Tibial nerve (tissue), 4 donors: ENCODE measurements at regions not wholly inside any gene's neighbourhood (a gene's known extent, or its start where the extent isn't known, plus 50 kb on each side); places are given as distances from the start of the nearest gene placed in this dataset.

Experiments used
- DNase-seq, 2 donors: peaks; one replicate each; pipeline ENCODE4 v3.0.0-alpha.2; 2019; ENCODE audit warnings: low spot score in 2 of 2
- H3K27ac ChIP-seq, 4 donors: fragments of 200-600 bp; sonication (generic) in 3 of 4; one replicate each; pipeline ENCODE4 v1.5.1; 2017 to 2019; ENCODE audit warnings: mild to moderate bottlenecking in 1 of 4
- H3K27me3 ChIP-seq, 2 donors: fragments of 200-600 bp; sonication (generic) in 1 of 2; one replicate each; pipeline versions ENCODE4 v1.5.1 to v1.6.0; 2017 to 2019
- H3K36me3 ChIP-seq, 3 donors: fragments of 200-600 bp; sonication (generic); one replicate each; pipeline ENCODE4 v1.5.1; 2018 to 2019
- H3K4me1 ChIP-seq, 4 donors: fragments of 200-600 bp; sonication (generic) in 3 of 4; one replicate each; pipeline ENCODE4 v1.5.1; 2017 to 2019
- H3K4me3 ChIP-seq, 4 donors: fragments of 200-600 bp; sonication (generic) in 3 of 4; one replicate each; pipeline ENCODE4 v1.5.1; 2017 to 2019; ENCODE audit warnings: mild to moderate bottlenecking in 1 of 4, moderate library complexity in 1 of 4
- H3K9me3 ChIP-seq, 4 donors: fragments of 200-600 bp; sonication (generic) in 3 of 4; one replicate each; pipeline ENCODE4 v1.5.1; 2017 to 2019
- EP300 ChIP-seq, 2 donors: sonication (generic); formaldehyde crosslinking; IDR thresholded peaks; one replicate each; pipeline ENCODE4 v1.6.1; 2017; ENCODE audit warnings: antibody characterized with exemption in 2 of 2, mild to moderate bottlenecking in 1 of 2
- POLR2A ChIP-seq, 2 donors: fragments of 450-650 bp; IDR thresholded peaks; one replicate each; pipeline ENCODE4 v1.6.1; 2017; ENCODE audit warnings: antibody characterized with exemption in 2 of 2, mild to moderate bottlenecking in 2 of 2, moderate library complexity in 2 of 2
- WGBS, 2 donors: methylation state at CpG; one replicate each; pipeline ENCODE4 v1.1.5; 2018; 5-methylcytosine and 5-hydroxymethylcytosine counted together
- TF ChIP-seq, protein P1 (sequence below), 5 experiments: fragments of 200-600 bp in 3 of 5; fragments of 450-650 bp in 2 of 5; sonication (generic) in 3 of 5; IDR thresholded peaks; one replicate each; pipeline ENCODE4 v1.5.1; 2016 to 2019; ENCODE audit warnings: antibody characterized with exemption in 5 of 5, mild to moderate bottlenecking in 3 of 5, moderate library complexity in 2 of 5

DNA sequence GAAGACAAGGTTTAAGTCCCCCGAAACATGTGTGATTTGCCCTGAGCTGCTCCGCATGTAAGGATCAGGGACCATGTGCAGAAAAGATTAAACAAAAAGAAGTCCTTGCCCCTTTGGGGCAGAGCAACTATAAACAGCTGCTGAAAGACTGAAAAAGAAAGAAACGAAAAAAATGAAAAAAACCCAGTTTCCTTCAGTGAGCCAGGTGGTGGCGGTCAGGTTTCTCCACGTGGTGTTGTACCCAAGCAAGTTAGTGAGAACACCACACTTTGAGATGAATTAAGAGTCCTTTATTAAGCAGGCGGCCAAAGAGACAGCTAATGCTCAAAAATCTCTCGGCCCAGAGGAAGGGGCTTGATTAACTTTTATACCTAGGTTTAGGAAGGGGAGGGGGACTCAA lies 404.9 kb upstream of the SYT4 start:
- Histone ChIP-seq H3K4me1 (no peaks in the 10 kb centered on the region), H3K36me3 (no peaks in the 10 kb centered on the region), H3K9me3 (no peaks in the 10 kb centered on the region), H3K27ac (no peak overlapping the region), H3K4me3 (no peak overlapping the region), H3K27me3 (no peaks in the 10 kb centered on the region)
- DNase-seq = no peak
- no peak for TF ChIP-seq EP300 (IDR thresholded peaks at IDR 0.05)
- TF ChIP-seq POLR2A (IDR thresholded peaks at IDR 0.05) = no peak
- TF ChIP-seq, protein P1, sequence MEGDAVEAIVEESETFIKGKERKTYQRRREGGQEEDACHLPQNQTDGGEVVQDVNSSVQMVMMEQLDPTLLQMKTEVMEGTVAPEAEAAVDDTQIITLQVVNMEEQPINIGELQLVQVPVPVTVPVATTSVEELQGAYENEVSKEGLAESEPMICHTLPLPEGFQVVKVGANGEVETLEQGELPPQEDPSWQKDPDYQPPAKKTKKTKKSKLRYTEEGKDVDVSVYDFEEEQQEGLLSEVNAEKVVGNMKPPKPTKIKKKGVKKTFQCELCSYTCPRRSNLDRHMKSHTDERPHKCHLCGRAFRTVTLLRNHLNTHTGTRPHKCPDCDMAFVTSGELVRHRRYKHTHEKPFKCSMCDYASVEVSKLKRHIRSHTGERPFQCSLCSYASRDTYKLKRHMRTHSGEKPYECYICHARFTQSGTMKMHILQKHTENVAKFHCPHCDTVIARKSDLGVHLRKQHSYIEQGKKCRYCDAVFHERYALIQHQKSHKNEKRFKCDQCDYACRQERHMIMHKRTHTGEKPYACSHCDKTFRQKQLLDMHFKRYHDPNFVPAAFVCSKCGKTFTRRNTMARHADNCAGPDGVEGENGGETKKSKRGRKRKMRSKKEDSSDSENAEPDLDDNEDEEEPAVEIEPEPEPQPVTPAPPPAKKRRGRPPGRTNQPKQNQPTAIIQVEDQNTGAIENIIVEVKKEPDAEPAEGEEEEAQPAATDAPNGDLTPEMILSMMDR (IDR thresholded peaks at IDR 0.05) = no peak
- 79 to 82% methylated on average over 7 of the region's 7 CpGs for WGBS, 2 donors

DNA sequence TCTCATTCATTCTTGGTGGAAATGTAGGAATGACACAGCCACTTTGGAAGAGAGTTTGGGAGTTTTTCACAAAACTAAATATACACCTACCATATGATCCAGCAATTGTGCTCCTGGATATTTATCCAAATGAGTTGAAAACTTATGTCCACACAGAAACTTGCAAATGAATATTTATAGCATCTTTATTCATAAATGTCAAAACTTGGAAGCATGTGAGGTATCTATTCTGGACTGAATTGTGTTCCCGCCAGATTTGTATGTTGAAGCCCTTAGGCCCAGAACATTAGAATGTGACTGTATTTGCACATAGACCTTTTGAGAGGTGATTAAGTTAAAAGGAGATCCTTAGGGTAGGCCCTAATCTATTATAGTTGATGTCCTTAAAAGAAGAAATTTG lies 409.4 kb upstream of the SYT4 start:
- H3K27ac ChIP-seq = no peak overlapping the region
- TF ChIP-seq, protein P1 (IDR thresholded peaks at IDR 0.05) = no peak
- no peak for TF ChIP-seq POLR2A (IDR thresholded peaks at IDR 0.05)
- no peak for TF ChIP-seq EP300 (IDR thresholded peaks at IDR 0.05)
- 92 to 94% methylated on average over 1 of the region's 1 CpG for WGBS, 2 donors
- no peak for DNase-seq
- H3K4me1 ChIP-seq = no peaks in the 10 kb centered on the region
- H3K4me3 ChIP-seq = no peak overlapping the region
- no peaks in the 10 kb centered on the region for H3K27me3 ChIP-seq
- H3K9me3 ChIP-seq = peaks cover 0 to 6% (median 2%) of the 10 kb centered on the region in 4 donors
- no peaks in the 10 kb centered on the region for H3K36me3 ChIP-seq

DNA sequence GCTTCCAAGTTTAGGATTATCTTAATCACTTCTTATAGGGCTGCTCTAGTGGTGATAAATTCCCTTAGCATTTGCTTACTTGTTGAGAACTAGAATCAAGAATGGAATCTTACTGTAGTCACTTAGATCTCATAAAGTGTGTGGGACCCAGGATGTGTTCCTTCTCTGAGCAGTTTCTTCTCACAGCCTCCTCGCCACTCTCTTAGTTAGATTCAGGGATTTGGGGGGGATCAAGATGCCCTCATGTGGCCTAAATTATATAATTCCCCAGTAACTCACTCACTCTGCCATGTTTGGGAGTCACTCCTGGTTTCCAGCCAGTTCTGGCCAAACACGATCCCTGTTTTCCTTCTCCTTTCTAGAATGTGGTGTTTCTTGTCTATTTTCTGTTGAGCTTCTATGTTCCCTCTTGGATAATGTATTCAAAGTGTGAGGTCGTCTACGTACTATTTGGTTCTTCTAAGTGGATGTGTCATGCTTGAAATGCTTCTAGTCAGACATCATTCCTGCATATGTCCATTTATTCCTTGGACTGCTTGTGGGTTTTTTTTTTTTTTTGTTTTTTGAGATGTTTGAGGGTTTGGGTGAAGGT lies 414.9 kb upstream of the SYT4 start:
- Histone ChIP-seq H3K9me3 (peaks cover 0 to 6% (median 2%) of the 10 kb centered on the region in 4 donors), H3K27me3 (no peaks in the 10 kb centered on the region), H3K4me3 (no peak overlapping the region), H3K36me3 (no peaks in the 10 kb centered on the region), H3K27ac (no peak overlapping the region), H3K4me1 (no peaks in the 10 kb centered on the region)
- DNase-seq = no peak
- 61 to 75% methylated on average over 4 of the region's 4 CpGs for WGBS, 2 donors
- no peak for TF ChIP-seq POLR2A (IDR thresholded peaks at IDR 0.05)
- TF ChIP-seq, protein P1 (IDR thresholded peaks at IDR 0.05) = no peak
- TF ChIP-seq EP300 (IDR thresholded peaks at IDR 0.05) = no peak

DNA sequence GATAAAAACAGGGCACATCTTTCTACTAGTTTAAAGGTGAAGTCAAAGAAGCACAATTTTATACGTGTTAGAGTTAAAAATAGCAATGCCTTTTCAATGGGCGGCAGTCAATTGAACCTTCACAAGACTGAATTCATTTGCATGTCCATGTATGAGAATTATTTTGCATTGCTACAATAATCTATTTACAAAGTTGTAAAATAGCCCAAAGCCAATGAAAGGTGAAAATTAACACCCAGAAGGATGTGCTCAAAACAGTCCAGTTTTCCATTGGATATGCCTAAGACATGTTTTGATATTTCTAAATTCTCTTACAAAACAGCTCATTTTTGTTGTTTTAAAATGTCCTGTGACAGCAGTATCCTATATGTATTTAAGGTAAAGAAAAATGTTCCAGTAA lies 425.1 kb upstream of the SYT4 start:
- DNase-seq = no peak
- Histone ChIP-seq H3K36me3 (no peaks in the 10 kb centered on the region), H3K27me3 (no peaks in the 10 kb centered on the region), H3K27ac (no peak overlapping the region), H3K4me1 (no peaks in the 10 kb centered on the region), H3K9me3 (no peaks in the 10 kb centered on the region), H3K4me3 (no peak overlapping the region)
- TF ChIP-seq, protein P1 (IDR thresholded peaks at IDR 0.05) = no peak
- TF ChIP-seq EP300 (IDR thresholded peaks at IDR 0.05) (no peak), POLR2A (IDR thresholded peaks at IDR 0.05) (no peak)
- WGBS, 2 donors = 71 to 74% methylated on average over 2 of the region's 2 CpGs

DNA sequence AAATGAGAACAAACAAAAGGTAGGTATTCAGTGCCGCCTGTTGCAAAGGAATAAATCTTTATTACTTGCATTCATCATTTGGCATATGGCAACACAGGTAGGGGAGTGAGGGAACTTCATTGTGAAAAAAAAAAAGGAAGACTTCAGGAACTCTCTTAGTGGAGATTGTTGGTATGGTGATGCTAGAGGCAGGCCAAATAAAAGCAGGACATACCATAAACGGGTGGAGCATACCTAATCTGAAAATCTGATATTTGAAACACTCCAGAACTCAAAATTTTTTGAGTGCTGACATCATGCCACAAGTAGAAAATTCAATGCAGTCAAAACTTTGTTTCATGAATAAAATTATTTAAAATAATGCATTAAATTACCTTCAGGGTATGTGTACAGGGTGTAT lies 425.8 kb upstream of the SYT4 start:
- WGBS, 2 donors = 84 to 88% methylated on average over 2 of the region's 2 CpGs
- no peaks in the 10 kb centered on the region for H3K36me3 ChIP-seq
- TF ChIP-seq, protein P1 (IDR thresholded peaks at IDR 0.05) = no peak
- TF ChIP-seq EP300 (IDR thresholded peaks at IDR 0.05) = no peak
- no peak for TF ChIP-seq POLR2A (IDR thresholded peaks at IDR 0.05)
- H3K4me3 ChIP-seq = no peak overlapping the region
- H3K4me1 ChIP-seq = no peaks in the 10 kb centered on the region
- H3K27ac ChIP-seq = no peak overlapping the region
- no peak for DNase-seq
- no peaks in the 10 kb centered on the region for H3K27me3 ChIP-seq
- H3K9me3 ChIP-seq = no peaks in the 10 kb centered on the region
